ENCODE measurements at regions not wholly inside any gene's neighbourhood (a gene's known extent, or its start where the extent isn't known, plus 50 kb on each side); places are given as distances from the start of the nearest gene placed in this dataset.

DNA sequence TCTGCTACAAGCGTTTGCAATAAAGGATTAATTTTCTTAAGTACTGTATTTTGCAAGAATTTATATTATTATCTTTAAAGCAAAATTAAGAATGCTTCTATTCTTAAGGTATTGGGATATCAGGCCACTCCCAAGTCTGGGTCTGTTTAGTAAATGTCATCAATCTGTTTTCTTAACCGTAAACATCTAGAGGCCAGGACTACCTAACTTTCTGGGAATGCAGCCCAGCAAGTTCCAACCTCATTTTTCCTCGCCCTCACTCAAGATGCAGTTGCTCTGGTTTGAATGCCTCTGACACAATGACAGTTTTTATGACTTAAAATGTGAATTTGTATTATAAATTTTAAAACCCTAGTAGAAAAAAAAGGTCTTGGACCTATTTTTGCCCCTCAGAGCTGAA is 143.5 kb downstream of the INHBA start:
- BruUV-seq (replicated peaks), result no TSS peak
- TF ChIP-seq YY1 (IDR thresholded peaks at IDR 0.05; ENCODE audit: low read depth, low read length), result no peak
- TF ChIP-seq, protein P1, sequence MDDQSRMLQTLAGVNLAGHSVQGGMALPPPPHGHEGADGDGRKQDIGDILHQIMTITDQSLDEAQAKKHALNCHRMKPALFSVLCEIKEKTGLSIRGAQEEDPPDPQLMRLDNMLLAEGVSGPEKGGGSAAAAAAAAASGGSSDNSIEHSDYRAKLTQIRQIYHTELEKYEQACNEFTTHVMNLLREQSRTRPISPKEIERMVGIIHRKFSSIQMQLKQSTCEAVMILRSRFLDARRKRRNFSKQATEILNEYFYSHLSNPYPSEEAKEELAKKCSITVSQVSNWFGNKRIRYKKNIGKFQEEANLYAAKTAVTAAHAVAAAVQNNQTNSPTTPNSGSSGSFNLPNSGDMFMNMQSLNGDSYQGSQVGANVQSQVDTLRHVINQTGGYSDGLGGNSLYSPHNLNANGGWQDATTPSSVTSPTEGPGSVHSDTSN (IDR thresholded peaks at IDR 0.05; ENCODE audit: insufficient replicate concordance, low read depth, low read length), result no peak
- no peak for TF ChIP-seq EZH2 (IDR thresholded peaks at IDR 0.05; ENCODE audit: borderline replicate concordance, control insufficient read depth, low read depth, low read length)
- no peak for TF ChIP-seq NRF1 (conservative IDR thresholded peaks at IDR 0.05; ENCODE audit: low read depth, low read length)
- TF ChIP-seq YBX1 (IDR thresholded peaks at IDR 0.05), result no peak
- TF ChIP-seq JUND (IDR thresholded peaks at IDR 0.05; ENCODE audit: low read depth, low read length), result no peak
- TF ChIP-seq, protein P2, sequence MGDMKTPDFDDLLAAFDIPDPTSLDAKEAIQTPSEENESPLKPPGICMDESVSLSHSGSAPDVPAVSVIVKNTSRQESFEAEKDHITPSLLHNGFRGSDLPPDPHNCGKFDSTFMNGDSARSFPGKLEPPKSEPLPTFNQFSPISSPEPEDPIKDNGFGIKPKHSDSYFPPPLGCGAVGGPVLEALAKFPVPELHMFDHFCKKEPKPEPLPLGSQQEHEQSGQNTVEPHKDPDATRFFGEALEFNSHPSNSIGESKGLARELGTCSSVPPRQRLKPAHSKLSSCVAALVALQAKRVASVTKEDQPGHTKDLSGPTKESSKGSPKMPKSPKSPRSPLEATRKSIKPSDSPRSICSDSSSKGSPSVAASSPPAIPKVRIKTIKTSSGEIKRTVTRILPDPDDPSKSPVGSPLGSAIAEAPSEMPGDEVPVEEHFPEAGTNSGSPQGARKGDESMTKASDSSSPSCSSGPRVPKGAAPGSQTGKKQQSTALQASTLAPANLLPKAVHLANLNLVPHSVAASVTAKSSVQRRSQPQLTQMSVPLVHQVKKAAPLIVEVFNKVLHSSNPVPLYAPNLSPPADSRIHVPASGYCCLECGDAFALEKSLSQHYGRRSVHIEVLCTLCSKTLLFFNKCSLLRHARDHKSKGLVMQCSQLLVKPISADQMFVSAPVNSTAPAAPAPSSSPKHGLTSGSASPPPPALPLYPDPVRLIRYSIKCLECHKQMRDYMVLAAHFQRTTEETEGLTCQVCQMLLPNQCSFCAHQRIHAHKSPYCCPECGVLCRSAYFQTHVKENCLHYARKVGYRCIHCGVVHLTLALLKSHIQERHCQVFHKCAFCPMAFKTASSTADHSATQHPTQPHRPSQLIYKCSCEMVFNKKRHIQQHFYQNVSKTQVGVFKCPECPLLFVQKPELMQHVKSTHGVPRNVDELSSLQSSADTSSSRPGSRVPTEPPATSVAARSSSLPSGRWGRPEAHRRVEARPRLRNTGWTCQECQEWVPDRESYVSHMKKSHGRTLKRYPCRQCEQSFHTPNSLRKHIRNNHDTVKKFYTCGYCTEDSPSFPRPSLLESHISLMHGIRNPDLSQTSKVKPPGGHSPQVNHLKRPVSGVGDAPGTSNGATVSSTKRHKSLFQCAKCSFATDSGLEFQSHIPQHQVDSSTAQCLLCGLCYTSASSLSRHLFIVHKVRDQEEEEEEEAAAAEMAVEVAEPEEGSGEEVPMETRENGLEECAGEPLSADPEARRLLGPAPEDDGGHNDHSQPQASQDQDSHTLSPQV (IDR thresholded peaks at IDR 0.05), result no peak
- no peak for TF ChIP-seq TAF1 (IDR thresholded peaks at IDR 0.05; ENCODE audit: borderline replicate concordance, low read depth, low read length)
- TF ChIP-seq, protein P3, sequence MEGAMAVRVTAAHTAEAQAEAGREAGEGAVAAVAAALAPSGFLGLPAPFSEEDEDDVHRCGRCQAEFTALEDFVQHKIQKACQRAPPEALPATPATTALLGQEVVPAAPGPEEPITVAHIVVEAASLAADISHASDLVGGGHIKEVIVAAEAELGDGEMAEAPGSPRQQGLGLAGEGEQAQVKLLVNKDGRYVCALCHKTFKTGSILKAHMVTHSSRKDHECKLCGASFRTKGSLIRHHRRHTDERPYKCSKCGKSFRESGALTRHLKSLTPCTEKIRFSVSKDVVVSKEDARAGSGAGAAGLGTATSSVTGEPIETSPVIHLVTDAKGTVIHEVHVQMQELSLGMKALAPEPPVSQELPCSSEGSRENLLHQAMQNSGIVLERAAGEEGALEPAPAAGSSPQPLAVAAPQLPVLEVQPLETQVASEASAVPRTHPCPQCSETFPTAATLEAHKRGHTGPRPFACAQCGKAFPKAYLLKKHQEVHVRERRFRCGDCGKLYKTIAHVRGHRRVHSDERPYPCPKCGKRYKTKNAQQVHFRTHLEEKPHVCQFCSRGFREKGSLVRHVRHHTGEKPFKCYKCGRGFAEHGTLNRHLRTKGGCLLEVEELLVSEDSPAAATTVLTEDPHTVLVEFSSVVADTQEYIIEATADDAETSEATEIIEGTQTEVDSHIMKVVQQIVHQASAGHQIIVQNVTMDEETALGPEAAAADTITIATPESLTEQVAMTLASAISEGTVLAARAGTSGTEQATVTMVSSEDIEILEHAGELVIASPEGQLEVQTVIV (IDR thresholded peaks at IDR 0.05; ENCODE audit: borderline replicate concordance, partially characterized antibody), result no peak
- TF ChIP-seq, protein P4, sequence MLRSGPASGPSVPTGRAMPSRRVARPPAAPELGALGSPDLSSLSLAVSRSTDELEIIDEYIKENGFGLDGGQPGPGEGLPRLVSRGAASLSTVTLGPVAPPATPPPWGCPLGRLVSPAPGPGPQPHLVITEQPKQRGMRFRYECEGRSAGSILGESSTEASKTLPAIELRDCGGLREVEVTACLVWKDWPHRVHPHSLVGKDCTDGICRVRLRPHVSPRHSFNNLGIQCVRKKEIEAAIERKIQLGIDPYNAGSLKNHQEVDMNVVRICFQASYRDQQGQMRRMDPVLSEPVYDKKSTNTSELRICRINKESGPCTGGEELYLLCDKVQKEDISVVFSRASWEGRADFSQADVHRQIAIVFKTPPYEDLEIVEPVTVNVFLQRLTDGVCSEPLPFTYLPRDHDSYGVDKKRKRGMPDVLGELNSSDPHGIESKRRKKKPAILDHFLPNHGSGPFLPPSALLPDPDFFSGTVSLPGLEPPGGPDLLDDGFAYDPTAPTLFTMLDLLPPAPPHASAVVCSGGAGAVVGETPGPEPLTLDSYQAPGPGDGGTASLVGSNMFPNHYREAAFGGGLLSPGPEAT (IDR thresholded peaks at IDR 0.05; ENCODE audit: low read depth), result no peak
- TF ChIP-seq TARDBP (IDR thresholded peaks at IDR 0.05; ENCODE audit: borderline replicate concordance), result no peak
- no peak for TF ChIP-seq MXI1 (IDR thresholded peaks at IDR 0.05; ENCODE audit: low read depth, low read length)
- TF ChIP-seq, protein P5, sequence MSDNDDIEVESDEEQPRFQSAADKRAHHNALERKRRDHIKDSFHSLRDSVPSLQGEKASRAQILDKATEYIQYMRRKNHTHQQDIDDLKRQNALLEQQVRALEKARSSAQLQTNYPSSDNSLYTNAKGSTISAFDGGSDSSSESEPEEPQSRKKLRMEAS (IDR thresholded peaks at IDR 0.05; ENCODE audit: low read depth, low read length), result no peak

More for the DNA sequence above, 143.5 kb downstream of the INHBA start:
- Histone ChIP-seq H3K9ac (ENCODE audit: control insufficient read depth, insufficient read depth, low read length) (no peak overlapping the region), H3K4me1 (ENCODE audit: control insufficient read depth, insufficient read depth, low read length) (no peaks in the 10 kb centered on the region), H2AFZ (ENCODE audit: control insufficient read depth, low read depth, low read length) (no peak overlapping the region), H3K27ac (ENCODE audit: control insufficient read depth, insufficient read depth) (no peak overlapping the region), H3K4me3 (no peak overlapping the region), H3K36me3 (ENCODE audit: control insufficient read depth in 2 of 2, insufficient read depth in 2 of 2, low read length in 1 of 2) (no peaks in the 10 kb centered on the region), H3K79me2 (ENCODE audit: control insufficient read depth, insufficient read depth, low read length) (no peaks in the 10 kb centered on the region), H3K9me3 (replicated peaks; ENCODE audit: control insufficient read depth, insufficient read depth, low read length) (no peaks in the 10 kb centered on the region), H4K20me1 (ENCODE audit: control insufficient read depth, insufficient read depth) (no peaks in the 10 kb centered on the region), H3K4me2 (ENCODE audit: control insufficient read depth, insufficient read depth) (no peak overlapping the region), H3K27me3 (replicated peaks in 1 of 2; ENCODE audit: control insufficient read depth in 2 of 2, insufficient read depth in 2 of 2, low read length in 1 of 2) (no peaks in the 10 kb centered on the region)
- intact Hi-C loops (cut with micrococcal nuclease; ENCODE audit: unreplicated experiment), result no loop called here
- POLR2A ChIA-PET, result no interaction called here
- DNase-seq (ENCODE audit: low read depth, low spot score) (no peak), ATAC-seq (no peak), FAIRE-seq (no peak)
- WGBS (ENCODE audit: insufficient coverage, insufficient replicate concordance, low lambda C conversion rate, missing lambda C conversion rate), result 58% methylated on average over 3 of the region's 3 CpGs
- CTCF ChIA-PET, result no interaction called here
- RAD21 ChIA-PET (ENCODE audit: unreplicated experiment), result no interaction called here
- SMC1A ChIA-PET (ENCODE audit: uncharacterized antibody, unreplicated experiment), result no interaction called here
- in situ Hi-C loops (cut with MboI), result no loop called here

Data from GM12878 (cell line).